ENCODE measurements at regions not wholly inside any gene's neighbourhood (a gene's known extent, or its start where the extent isn't known, plus 50 kb on each side); places are given as distances from the start of the nearest gene placed in this dataset.

DNA sequence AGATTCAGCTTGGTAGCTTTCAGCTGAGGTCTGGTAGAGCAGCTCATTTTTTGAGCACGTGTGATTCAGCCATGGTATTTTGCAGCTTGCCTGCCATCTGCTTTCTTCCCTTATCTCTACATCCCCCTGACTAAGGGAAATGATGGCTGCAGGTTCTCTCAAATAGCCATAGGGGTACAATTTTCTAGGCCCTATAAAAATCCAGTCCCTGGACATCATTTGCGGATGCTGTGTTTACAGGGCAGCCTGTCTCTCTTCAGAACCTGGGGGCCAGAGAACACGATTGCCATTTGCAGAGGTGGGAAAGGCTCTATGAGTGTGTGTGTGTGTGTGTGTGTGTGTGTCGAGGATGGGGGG is 442.7 kb upstream of the MEIS1 start:
- Histone ChIP-seq H3K56ac (replicated peaks; ENCODE audit: insufficient read length, low read depth, low read length) (no peak overlapping the region), H3K4me1 (replicated peaks in 1 of 4; ENCODE audit: control insufficient read depth in 3 of 4, insufficient read depth in 4 of 4, low read length in 3 of 4) (peaks cover 0 to 4% (median 2%) of the 10 kb centered on the region in 4 experiments; a peak in 4 of 7 replicates), H3K36me3 (ENCODE audit: control insufficient read depth in 2 of 4, insufficient read depth in 4 of 4, low read length in 3 of 4) (no peaks in the 10 kb centered on the region), H3K27ac (ENCODE audit: low read depth, low read length) (no peak overlapping the region), H2AFZ (ENCODE audit: low read length) (0 out of 2 replicates have a peak overlapping the region, but pooled peaks have one; percentile 60), H3K4me2 (ENCODE audit: insufficient read depth in 1 of 2, low read depth in 2 of 2, low read length in 2 of 2) (no peak overlapping the region), H3K23me2 (ENCODE audit: low read depth, low read length) (no peaks in the 10 kb centered on the region), H3K4ac (replicated peaks; ENCODE audit: insufficient read length, low read depth, low read length) (no peak overlapping the region), H4K8ac (ENCODE audit: extremely low read depth, insufficient read depth, low read length) (no peak overlapping the region), H3K4me3 (ENCODE audit: extremely low read depth in 1 of 4, insufficient read depth in 2 of 4, low read depth in 3 of 4, low read length in 4 of 4) (no peak overlapping the region), H3K18ac (ENCODE audit: extremely low read depth, low read length) (no peak overlapping the region), H3K27me3 (replicated peaks in 1 of 4; ENCODE audit: control insufficient read depth in 3 of 4, extremely low read depth in 1 of 4, insufficient read depth in 3 of 4, low read length in 3 of 4) (no peaks in the 10 kb centered on the region), H2BK120ac (replicated peaks; ENCODE audit: low read depth, low read length) (no peak overlapping the region), H3K9ac (replicated peaks in 1 of 4; ENCODE audit: extremely low read depth in 1 of 4, low read depth in 3 of 4, low read length in 3 of 4) (no peak overlapping the region), H3K23ac (ENCODE audit: insufficient read length) (no peak overlapping the region), H3K79me2 (ENCODE audit: control insufficient read depth in 1 of 2, insufficient read depth in 2 of 2, low read length in 2 of 2) (no peaks in the 10 kb centered on the region), H2BK5ac (ENCODE audit: low read depth, low read length) (no peak overlapping the region), H3K79me1 (ENCODE audit: low read depth, low read length) (no peaks in the 10 kb centered on the region), H2BK20ac (ENCODE audit: low read length) (no peak overlapping the region), H3K14ac (ENCODE audit: insufficient read length) (no peak overlapping the region), H2BK12ac (ENCODE audit: low read depth, low read length) (no peak overlapping the region), H2BK15ac (ENCODE audit: low read length) (no peak overlapping the region), H2AK5ac (ENCODE audit: low read depth, low read length) (no peak overlapping the region), H4K5ac (ENCODE audit: insufficient read length, low read depth, low read length) (no peak overlapping the region), H4K91ac (replicated peaks; ENCODE audit: insufficient read length, low read length) (no peak overlapping the region), H3K9me3 (ENCODE audit: insufficient read depth in 2 of 2, low read depth in 1 of 2, low read length in 1 of 2) (0 out of 4 replicates have a peak, but pooled peaks cover 0 to 3% of the 10 kb centered on the region in 2 experiments), H4K20me1 (replicated peaks in 1 of 2; ENCODE audit: control insufficient read depth in 1 of 2, insufficient read depth in 2 of 2, low read length in 2 of 2) (no peaks in the 10 kb centered on the region)
- WGBS, 2 experiments (ENCODE audit: extremely low coverage in 1 of 2, insufficient coverage in 1 of 2, insufficient read length in 1 of 2, insufficient replicate concordance in 2 of 2, low coverage in 1 of 2, low lambda C conversion rate in 2 of 2, missing lambda C conversion rate in 1 of 2), result 94% methylated on average over 4 of the region's 4 CpGs; no CpG with 5 or more reads in 1 of the 2 experiments
- ChIA-PET POLR2A (ENCODE audit: partially characterized antibody) (no interaction called here), CTCF (ENCODE audit: partially characterized antibody) (interaction anchor here (1.2 kb wide), 1 partner anchor 9 kb away, joined by 3 read pairs; no protein-coding TSS in a partner anchor)
- FAIRE-seq, result no peak
- DNase-seq (ENCODE audit: low read depth in 1 of 2, low spot score in 2 of 2), result no peak
- TF ChIP-seq GTF2F1 (IDR thresholded peaks at IDR 0.05; ENCODE audit: borderline replicate concordance, low read depth, low read length), result no peak
- no peak for TF ChIP-seq HDAC2 (IDR thresholded peaks at IDR 0.05; ENCODE audit: borderline replicate concordance in 1 of 2, low read depth in 2 of 2, low read length in 2 of 2)
- TF ChIP-seq, protein P1, sequence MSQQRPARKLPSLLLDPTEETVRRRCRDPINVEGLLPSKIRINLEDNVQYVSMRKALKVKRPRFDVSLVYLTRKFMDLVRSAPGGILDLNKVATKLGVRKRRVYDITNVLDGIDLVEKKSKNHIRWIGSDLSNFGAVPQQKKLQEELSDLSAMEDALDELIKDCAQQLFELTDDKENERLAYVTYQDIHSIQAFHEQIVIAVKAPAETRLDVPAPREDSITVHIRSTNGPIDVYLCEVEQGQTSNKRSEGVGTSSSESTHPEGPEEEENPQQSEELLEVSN (IDR thresholded peaks at IDR 0.05), result no peak
- TF ChIP-seq JUN (IDR thresholded peaks at IDR 0.05; ENCODE audit: low read depth, low read length), result no peak
- no peak for TF ChIP-seq CBX8 (IDR thresholded peaks at IDR 0.05; ENCODE audit: borderline replicate concordance, low read depth, low read length)
- no peak for TF ChIP-seq BACH1 (IDR thresholded peaks at IDR 0.05; ENCODE audit: low read length)
- no peak for TF ChIP-seq BCL11A (IDR thresholded peaks at IDR 0.05; ENCODE audit: low read depth in 2 of 2, low read length in 2 of 2)
- TF ChIP-seq RNF2 (IDR thresholded peaks at IDR 0.05; ENCODE audit: borderline replicate concordance, low read depth, low read length, missing control alignments, poor library complexity, severe bottlenecking), result no peak
- TF ChIP-seq, protein P2, sequence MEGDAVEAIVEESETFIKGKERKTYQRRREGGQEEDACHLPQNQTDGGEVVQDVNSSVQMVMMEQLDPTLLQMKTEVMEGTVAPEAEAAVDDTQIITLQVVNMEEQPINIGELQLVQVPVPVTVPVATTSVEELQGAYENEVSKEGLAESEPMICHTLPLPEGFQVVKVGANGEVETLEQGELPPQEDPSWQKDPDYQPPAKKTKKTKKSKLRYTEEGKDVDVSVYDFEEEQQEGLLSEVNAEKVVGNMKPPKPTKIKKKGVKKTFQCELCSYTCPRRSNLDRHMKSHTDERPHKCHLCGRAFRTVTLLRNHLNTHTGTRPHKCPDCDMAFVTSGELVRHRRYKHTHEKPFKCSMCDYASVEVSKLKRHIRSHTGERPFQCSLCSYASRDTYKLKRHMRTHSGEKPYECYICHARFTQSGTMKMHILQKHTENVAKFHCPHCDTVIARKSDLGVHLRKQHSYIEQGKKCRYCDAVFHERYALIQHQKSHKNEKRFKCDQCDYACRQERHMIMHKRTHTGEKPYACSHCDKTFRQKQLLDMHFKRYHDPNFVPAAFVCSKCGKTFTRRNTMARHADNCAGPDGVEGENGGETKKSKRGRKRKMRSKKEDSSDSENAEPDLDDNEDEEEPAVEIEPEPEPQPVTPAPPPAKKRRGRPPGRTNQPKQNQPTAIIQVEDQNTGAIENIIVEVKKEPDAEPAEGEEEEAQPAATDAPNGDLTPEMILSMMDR (IDR thresholded peaks at IDR 0.05; ENCODE audit: control extremely low read depth in 1 of 3, insufficient read depth in 1 of 3, low read depth in 1 of 3, low read length in 3 of 3), result no peak
- TF ChIP-seq SP4 (IDR thresholded peaks at IDR 0.05; ENCODE audit: low read length), result no peak
- no peak for TF ChIP-seq EGR1 (IDR thresholded peaks at IDR 0.05; ENCODE audit: borderline replicate concordance, low read depth, low read length)
